Stomach (tissue), 8 donors: ENCODE measurements at regions not wholly inside any gene's neighbourhood (a gene's known extent, or its start where the extent isn't known, plus 50 kb on each side); places are given as distances from the start of the nearest gene placed in this dataset.

ENCODE experiments used
- DNase-seq, 2 donors: peaks; one replicate each; pipeline versions ENCODE4 v3.0.0 to v3.0.0-alpha.2; 2013 to 2019
- H3K27ac ChIP-seq, 5 donors: fragments of 200-600 bp in 4 of 5; sonication (generic) in 4 of 5; one replicate each; pipeline ENCODE4 v1.5.1; 2013 to 2019; ENCODE audit warnings: mild to moderate bottlenecking in 1 of 5, moderate library complexity in 1 of 5
- H3K27me3 ChIP-seq, 3 donors: fragments of 200-600 bp; sonication (generic); one replicate each; pipeline ENCODE4 v1.5.1; 2017 to 2019; ENCODE audit warnings: mixed run types in 1 of 3
- H3K36me3 ChIP-seq, 4 donors: fragments of 200-600 bp; sonication (generic); 1 replicate in 3 of 4; 2 replicates in 1 of 4; pipeline ENCODE4 v1.5.1; 2016 to 2019
- H3K4me1 ChIP-seq, 4 donors: fragments of 200-600 bp; sonication (generic); one replicate each; pipeline ENCODE4 v1.5.1; 2016 to 2019
- H3K4me3 ChIP-seq, 4 donors: fragments of 200-600 bp; sonication (generic) in 3 of 4; one replicate each; pipeline ENCODE4 v1.5.1; 2016 to 2019; ENCODE audit warnings: mild to moderate bottlenecking in 1 of 4
- H3K9me3 ChIP-seq, 4 donors: fragments of 200-600 bp; sonication (generic); one replicate each; pipeline ENCODE4 v1.5.1; 2016 to 2019
- EP300 ChIP-seq: sonication (generic); formaldehyde crosslinking; IDR thresholded peaks from one replicate; pipeline ENCODE4 v1.6.1; 2017; ENCODE audit warnings: antibody characterized with exemption
- POLR2A ChIP-seq, 4 donors: fragments of 450-650 bp; IDR thresholded peaks; one replicate each; pipeline ENCODE4 v1.6.1; 2016; ENCODE audit warnings: antibody characterized with exemption in 4 of 4, control low read depth in 2 of 4, mild to moderate bottlenecking in 1 of 4, moderate library complexity in 1 of 4
- POLR2AphosphoS5 ChIP-seq, 3 donors: sonication (generic); formaldehyde crosslinking; IDR thresholded peaks; one replicate each; pipeline ENCODE4 v1.6.1; 2016; ENCODE audit warnings: antibody characterized with exemption in 3 of 3
- WGBS, 5 donors: extraction: QIAGEN DNeasy Blood & Tissue Kit in 3 of 5; methylation state at CpG; one replicate each; pipeline versions ENCODE4 v1.1.5 to v1.1.7; 2013 to 2018; 5-methylcytosine and 5-hydroxymethylcytosine counted together
- intact Hi-C: fragments of 100-400 bp; cut with DNase I; formaldehyde crosslinking; loops from one replicate; pipeline ENCODE4 v1.15.1; 2023; ENCODE audit warnings: low total_unique reads
- TF ChIP-seq, protein P1 (sequence below), 7 experiments: fragments of 450-650 bp in 4 of 7; fragments of 200-600 bp in 3 of 7; sonication (generic) in 3 of 7; IDR thresholded peaks; one replicate each; pipeline ENCODE4 v1.5.1; 2016 to 2019; ENCODE audit warnings: antibody characterized with exemption in 7 of 7, control low read depth in 2 of 7, mild to moderate bottlenecking in 1 of 7
- donor health status: healthy with polysubstance abuse.
- donor health status: Bipolar disorder and iron deficiency.
- donor health status: healthy.

DNA sequence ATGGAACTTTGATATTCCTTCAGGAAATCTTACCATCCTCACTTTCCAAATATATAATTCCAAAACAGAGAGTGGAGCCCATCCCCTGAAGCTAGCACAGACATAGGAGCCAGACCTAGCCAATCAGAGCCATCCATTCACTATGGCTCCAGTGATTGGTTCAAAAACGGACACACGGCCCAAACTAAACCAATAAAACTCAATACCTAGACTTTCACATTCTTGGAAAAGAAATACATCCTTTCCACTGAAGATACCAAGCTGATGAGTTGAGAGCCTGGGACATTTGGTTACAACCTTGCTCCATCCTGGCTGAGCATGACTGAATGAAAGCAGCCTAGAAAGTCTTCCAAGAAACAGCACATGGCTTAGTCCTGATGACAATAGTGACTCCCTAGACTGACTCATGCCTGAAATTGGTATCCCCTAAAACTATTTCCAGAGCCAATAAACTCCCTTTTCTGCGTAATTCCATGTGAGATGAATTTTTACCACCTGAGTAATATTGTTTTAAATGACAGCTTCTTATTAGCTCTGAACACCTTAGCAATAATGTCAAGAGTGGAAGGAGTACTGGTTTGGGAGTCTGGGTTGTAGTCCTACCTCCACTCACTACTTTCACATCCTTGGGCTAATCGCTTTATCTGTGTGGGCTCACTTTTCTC, 189.6 kb upstream of the LNX1 start:
- Histone ChIP-seq H3K27me3 (peaks cover 0 to 6% (median 0%) of the 10 kb centered on the region in 3 donors), H3K4me3 (no peak overlapping the region), H3K4me1 (no peaks in the 10 kb centered on the region), H3K9me3 (no peaks in the 10 kb centered on the region), H3K36me3 (no peaks in the 10 kb centered on the region), H3K27ac (peak overlapping the region in 3 of 5 donors; percentile 35 to 62 (median 45))
- 89 to 96% (median 92%) methylated on average over 4 of the region's 4 CpGs for WGBS, 5 donors
- no peak for DNase-seq
- intact Hi-C loops = no loop called here
- TF ChIP-seq POLR2A (IDR thresholded peaks at IDR 0.05) (no peak), POLR2AphosphoS5 (IDR thresholded peaks at IDR 0.05) (no peak), EP300 (no peak)
- TF ChIP-seq, protein P1, sequence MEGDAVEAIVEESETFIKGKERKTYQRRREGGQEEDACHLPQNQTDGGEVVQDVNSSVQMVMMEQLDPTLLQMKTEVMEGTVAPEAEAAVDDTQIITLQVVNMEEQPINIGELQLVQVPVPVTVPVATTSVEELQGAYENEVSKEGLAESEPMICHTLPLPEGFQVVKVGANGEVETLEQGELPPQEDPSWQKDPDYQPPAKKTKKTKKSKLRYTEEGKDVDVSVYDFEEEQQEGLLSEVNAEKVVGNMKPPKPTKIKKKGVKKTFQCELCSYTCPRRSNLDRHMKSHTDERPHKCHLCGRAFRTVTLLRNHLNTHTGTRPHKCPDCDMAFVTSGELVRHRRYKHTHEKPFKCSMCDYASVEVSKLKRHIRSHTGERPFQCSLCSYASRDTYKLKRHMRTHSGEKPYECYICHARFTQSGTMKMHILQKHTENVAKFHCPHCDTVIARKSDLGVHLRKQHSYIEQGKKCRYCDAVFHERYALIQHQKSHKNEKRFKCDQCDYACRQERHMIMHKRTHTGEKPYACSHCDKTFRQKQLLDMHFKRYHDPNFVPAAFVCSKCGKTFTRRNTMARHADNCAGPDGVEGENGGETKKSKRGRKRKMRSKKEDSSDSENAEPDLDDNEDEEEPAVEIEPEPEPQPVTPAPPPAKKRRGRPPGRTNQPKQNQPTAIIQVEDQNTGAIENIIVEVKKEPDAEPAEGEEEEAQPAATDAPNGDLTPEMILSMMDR (IDR thresholded peaks at IDR 0.05) = no peak

DNA sequence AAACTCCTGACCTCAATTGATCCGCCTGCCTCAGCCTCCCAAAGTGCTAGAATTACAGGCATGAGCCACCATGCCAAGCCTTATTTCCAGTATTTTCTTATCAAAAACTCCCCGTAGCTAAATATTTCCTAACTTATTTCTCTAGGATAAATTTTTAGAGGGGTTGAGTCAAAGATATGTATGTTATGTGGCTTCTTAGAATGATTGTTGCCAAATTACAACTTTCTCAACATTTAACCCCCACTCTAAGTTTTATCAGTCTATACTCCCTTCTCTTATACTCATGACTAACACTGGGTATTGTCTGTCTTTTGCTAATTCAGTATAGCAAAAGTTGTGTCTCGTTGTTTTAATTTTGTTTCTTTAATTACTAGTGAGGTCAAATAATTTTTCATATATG, 187.7 kb upstream of the LNX1 start:
- no peak for TF ChIP-seq EP300
- no peak for TF ChIP-seq POLR2AphosphoS5 (IDR thresholded peaks at IDR 0.05)
- TF ChIP-seq POLR2A (IDR thresholded peaks at IDR 0.05) = no peak
- TF ChIP-seq, protein P1 (IDR thresholded peaks at IDR 0.05) = no peak
- Histone ChIP-seq H3K4me3 (no peak overlapping the region), H3K27me3 (peaks cover 0 to 6% (median 0%) of the 10 kb centered on the region in 3 donors), H3K36me3 (no peaks in the 10 kb centered on the region), H3K4me1 (no peaks in the 10 kb centered on the region), H3K9me3 (no peaks in the 10 kb centered on the region), H3K27ac (no peak overlapping the region)
- DNase-seq = no peak
- intact Hi-C loops = no loop called here
- 77 to 93% (median 87%) methylated on average over 3 of the region's 3 CpGs for WGBS, 5 donors

DNA sequence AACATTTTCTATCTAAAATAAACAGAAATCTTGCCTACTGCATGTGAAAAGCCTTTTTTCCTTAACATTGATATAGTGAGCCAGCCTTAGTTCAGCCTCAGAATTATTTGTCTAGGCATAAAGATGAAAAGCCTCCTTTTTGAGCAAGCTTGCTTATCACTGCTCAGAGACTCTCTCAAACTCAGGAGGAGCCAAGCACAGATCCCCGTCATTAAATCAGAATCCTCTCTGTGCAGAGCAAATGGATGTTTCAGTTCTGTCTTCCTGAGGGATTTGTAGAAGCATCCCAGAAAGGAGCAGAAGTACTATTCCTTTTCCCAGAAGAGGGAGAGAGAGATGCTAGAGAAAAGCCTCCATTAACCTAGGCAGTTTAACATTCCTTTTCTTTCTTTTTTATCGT, 186.9 kb upstream of the LNX1 start:
- WGBS, 5 donors = 44 to 59% (median 50%) methylated on average over 2 of the region's 2 CpGs
- no peaks in the 10 kb centered on the region for H3K36me3 ChIP-seq
- H3K27me3 ChIP-seq = peaks cover 0 to 6% (median 0%) of the 10 kb centered on the region in 3 donors
- intact Hi-C loops = no loop called here
- no peaks in the 10 kb centered on the region for H3K9me3 ChIP-seq
- H3K27ac ChIP-seq = peak overlapping the region in 1 of 5 donors; percentile 60
- no peak overlapping the region for H3K4me3 ChIP-seq
- no peak for DNase-seq
- TF ChIP-seq POLR2AphosphoS5 (IDR thresholded peaks at IDR 0.05) (no peak), EP300 (no peak), POLR2A (IDR thresholded peaks at IDR 0.05) (no peak)
- TF ChIP-seq, protein P1 (IDR thresholded peaks at IDR 0.05) = no peak
- no peaks in the 10 kb centered on the region for H3K4me1 ChIP-seq

DNA sequence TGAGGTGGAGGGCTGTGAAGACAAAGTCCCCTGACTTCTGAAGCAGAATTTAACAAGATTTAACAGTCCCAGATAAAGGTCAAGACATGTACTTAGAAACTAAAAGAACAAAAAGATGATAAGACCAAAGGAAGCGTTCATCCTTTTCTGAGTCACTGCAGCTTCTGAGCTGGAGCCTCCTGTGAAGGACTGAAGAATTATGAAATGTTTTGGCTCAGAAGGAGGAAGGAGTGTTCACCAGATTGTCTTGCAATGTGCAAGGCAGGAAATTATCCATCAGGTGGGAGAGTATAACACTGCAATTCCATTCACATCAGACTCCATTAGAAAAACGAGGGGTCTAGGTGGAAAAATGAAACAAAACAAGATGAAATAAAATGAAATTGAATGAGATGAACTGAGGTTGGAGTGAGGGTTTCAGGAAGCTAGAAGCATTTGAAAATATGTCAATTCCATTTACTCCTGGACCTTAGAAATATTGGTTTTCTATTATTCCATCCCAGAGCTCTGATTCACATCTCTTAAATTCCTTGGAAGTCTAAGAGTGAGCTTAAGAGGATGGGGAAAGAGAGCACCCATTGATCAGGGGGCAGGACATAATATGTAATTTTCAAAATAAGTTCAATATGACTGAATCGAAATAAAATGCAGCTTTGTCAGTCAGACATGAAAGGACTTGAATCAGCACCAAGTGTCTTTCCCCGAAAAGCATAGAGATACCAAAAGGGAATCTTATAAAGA, 186.1 kb upstream of the LNX1 start:
- no peak overlapping the region for H3K4me3 ChIP-seq
- no peaks in the 10 kb centered on the region for H3K4me1 ChIP-seq
- H3K27ac ChIP-seq = peak overlapping the region in 1 of 5 donors; percentile 60
- whole genome bisulfite sequencing, 5 donors = 48 to 55% (median 52%) methylated on average over 4 of the region's 4 CpGs
- H3K36me3 ChIP-seq = no peaks in the 10 kb centered on the region
- TF ChIP-seq, protein P1 (IDR thresholded peaks at IDR 0.05) = no peak
- no peak for TF ChIP-seq EP300
- TF ChIP-seq POLR2AphosphoS5 (IDR thresholded peaks at IDR 0.05) = peak in 1 of 3 donors; percentile 27
- DNase-seq = no peak
- intact Hi-C loops = no loop called here
- H3K9me3 ChIP-seq = no peaks in the 10 kb centered on the region
- peaks cover 0 to 6% (median 0%) of the 10 kb centered on the region in 3 donors for H3K27me3 ChIP-seq
